Endothelial cell (in vitro differentiated cells): ENCODE measurements at regions not wholly inside any gene's neighbourhood (a gene's known extent, or its start where the extent isn't known, plus 50 kb on each side); places are given as distances from the start of the nearest gene placed in this dataset.

Experiments
- DNase-seq: peaks from one replicate; pipeline ENCODE4 v3.0.0; 2021; ENCODE audit warnings: low spot score
- H3K27ac Mint-ChIP-seq: one replicate; pipeline ENCODE4 v1.8.0; 2021; ENCODE audit warnings: mixed read lengths, inconsistent platforms; ENCODE audit not compliant: unreplicated experiment
- H3K27me3 Mint-ChIP-seq: one replicate; pipeline ENCODE4 v1.8.0; 2021; ENCODE audit warnings: mild to moderate bottlenecking, moderate library complexity, mixed read lengths, inconsistent platforms; ENCODE audit not compliant: unreplicated experiment
- H3K36me3 Mint-ChIP-seq: one replicate; pipeline ENCODE4 v1.8.0; 2021; ENCODE audit warnings: mild to moderate bottlenecking, low read depth, mixed read lengths, inconsistent platforms; ENCODE audit not compliant: unreplicated experiment
- H3K4me1 Mint-ChIP-seq: one replicate; pipeline ENCODE4 v1.8.0; 2021; ENCODE audit warnings: mild to moderate bottlenecking, mixed read lengths, inconsistent platforms; ENCODE audit not compliant: unreplicated experiment
- H3K4me3 Mint-ChIP-seq: one replicate; pipeline ENCODE4 v1.8.0; 2021; ENCODE audit warnings: mild to moderate bottlenecking, mixed read lengths, inconsistent platforms; ENCODE audit not compliant: unreplicated experiment
- H3K9me3 Mint-ChIP-seq: one replicate; pipeline ENCODE4 v1.8.0; 2021; ENCODE audit warnings: mixed read lengths, inconsistent platforms; ENCODE audit not compliant: unreplicated experiment
- CTCF ChIP-seq: fragments of 200-600 bp; sonication (generic); IDR thresholded peaks from one replicate; pipeline ENCODE4 v1.5.0; 2021; ENCODE audit warnings: antibody characterized with exemption; ENCODE audit not compliant: unreplicated experiment

DNA sequence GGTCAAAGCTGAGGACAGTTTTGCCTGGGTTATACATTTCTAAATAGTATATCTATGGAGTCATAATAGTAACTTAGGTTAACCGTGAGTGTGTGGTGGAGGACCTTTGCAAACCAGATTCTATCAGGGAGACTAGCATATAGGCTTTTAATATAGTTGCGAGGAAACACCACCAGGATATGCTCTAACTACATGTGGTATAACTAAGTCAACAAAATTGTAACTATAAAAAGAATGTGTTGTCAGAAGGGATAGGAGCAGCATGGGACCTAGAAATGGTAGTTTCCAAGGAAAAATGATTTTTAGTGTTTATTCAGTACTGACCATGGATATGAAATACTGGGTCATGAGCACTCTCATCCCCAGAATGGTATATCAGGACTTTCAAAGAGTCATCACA lies 338.1 kb downstream of the TGFB2 start:
- no peaks in the 10 kb centered on the region for H3K9me3 Mint-ChIP-seq
- no peaks in the 10 kb centered on the region for H3K4me1 Mint-ChIP-seq
- DNase-seq = no peak
- no peaks in the 10 kb centered on the region for H3K27me3 Mint-ChIP-seq
- no peaks in the 10 kb centered on the region for H3K36me3 Mint-ChIP-seq
- H3K4me3 Mint-ChIP-seq = no peak overlapping the region
- no peak for TF ChIP-seq CTCF
- no peak overlapping the region for H3K27ac Mint-ChIP-seq

DNA sequence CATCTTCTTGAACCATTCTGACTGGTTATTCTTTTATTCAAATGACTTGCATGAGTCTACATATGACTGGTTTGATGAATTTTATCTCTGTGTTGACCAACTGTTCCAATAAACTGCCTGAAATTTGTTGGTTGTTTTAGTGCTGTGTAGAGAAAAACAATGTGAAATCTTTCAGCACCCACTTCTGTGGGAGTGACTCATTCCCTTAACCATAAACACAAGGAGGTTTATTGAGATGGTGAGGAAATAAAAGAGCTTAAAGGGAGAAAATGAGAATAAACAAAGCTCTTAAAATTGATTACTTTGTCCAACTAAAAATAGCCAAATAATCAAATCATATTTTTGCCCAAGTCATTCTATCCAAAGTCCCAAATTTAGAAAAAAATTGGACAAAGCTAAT lies 341.1 kb downstream of the TGFB2 start:
- no peaks in the 10 kb centered on the region for H3K36me3 Mint-ChIP-seq
- no peaks in the 10 kb centered on the region for H3K4me1 Mint-ChIP-seq
- TF ChIP-seq CTCF = no peak
- H3K27ac Mint-ChIP-seq = no peak overlapping the region
- no peaks in the 10 kb centered on the region for H3K27me3 Mint-ChIP-seq
- H3K4me3 Mint-ChIP-seq = no peak overlapping the region
- no peaks in the 10 kb centered on the region for H3K9me3 Mint-ChIP-seq
- DNase-seq = no peak

GRCh38 chr1:218686761-218687160 lies 341.6 kb downstream of the TGFB2 start:
- H3K9me3 Mint-ChIP-seq = no peaks in the 10 kb centered on the region

GRCh38 chr1:218692808-218693207 lies 347.7 kb downstream of the TGFB2 start:
- H3K27ac Mint-ChIP-seq = no peak overlapping the region
- no peak for TF ChIP-seq CTCF
- H3K4me1 Mint-ChIP-seq = no peaks in the 10 kb centered on the region
- H3K9me3 Mint-ChIP-seq = no peaks in the 10 kb centered on the region
- H3K36me3 Mint-ChIP-seq = no peaks in the 10 kb centered on the region
- DNase-seq = no peak
- no peaks in the 10 kb centered on the region for H3K27me3 Mint-ChIP-seq
- no peak overlapping the region for H3K4me3 Mint-ChIP-seq

More at GRCh38 chr1:218686761-218687160, 341.6 kb downstream of the TGFB2 start:
- Mint-ChIP-seq H3K4me1 (no peaks in the 10 kb centered on the region), H3K27ac (no peak overlapping the region), H3K4me3 (no peak overlapping the region), H3K36me3 (no peaks in the 10 kb centered on the region), H3K27me3 (no peaks in the 10 kb centered on the region)
- no peak for TF ChIP-seq CTCF
- DNase-seq = no peak

DNA sequence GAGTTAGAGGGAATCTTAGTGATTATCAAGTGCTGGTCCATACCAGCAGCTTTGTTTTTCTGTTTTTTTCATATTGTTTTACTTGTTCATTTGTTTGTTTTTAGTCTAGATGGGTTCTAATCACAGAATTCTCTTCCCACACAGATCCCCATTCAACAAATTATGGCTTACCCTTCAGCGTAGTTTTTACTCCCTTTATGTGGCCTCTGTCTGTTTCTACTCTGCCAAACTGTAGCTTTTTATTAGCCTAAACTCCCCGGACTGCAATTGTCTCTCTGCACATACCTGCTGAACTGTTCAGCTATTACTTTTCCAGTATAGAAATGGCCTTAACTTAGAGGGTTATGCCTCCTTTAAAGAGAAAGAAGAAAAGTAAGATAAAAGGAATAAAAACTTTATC lies 348.5 kb downstream of the TGFB2 start:
- H3K4me1 Mint-ChIP-seq = no peaks in the 10 kb centered on the region
- no peak for DNase-seq
- TF ChIP-seq CTCF = no peak
- H3K36me3 Mint-ChIP-seq = no peaks in the 10 kb centered on the region
- H3K9me3 Mint-ChIP-seq = no peaks in the 10 kb centered on the region
- H3K27me3 Mint-ChIP-seq = no peaks in the 10 kb centered on the region
- no peak overlapping the region for H3K4me3 Mint-ChIP-seq
- H3K27ac Mint-ChIP-seq = no peak overlapping the region
